ENCODE measurements at regions not wholly inside any gene's neighbourhood (a gene's known extent, or its start where the extent isn't known, plus 50 kb on each side); places are given as distances from the start of the nearest gene placed in this dataset.
A peak's percentile ranks its signal among the peaks of the same experiment; 100 is the strongest.

GRCh38 chr10:44195112-44196007 is 189.5 kb downstream of the CXCL12 start:
- ATAC-seq (ENCODE audit: insufficient read depth, low read depth), result peak; percentile 54; the same call in 1 of the 3 replicates
- H3K9ac ChIP-seq (ENCODE audit: low read depth, low read length), result no peak overlapping the region
- H3K4me1 ChIP-seq (ENCODE audit: insufficient read depth, low read length), result no peaks in the 10 kb centered on the region
- TF ChIP-seq CTCF (IDR thresholded peaks at IDR 0.05; ENCODE audit: borderline replicate concordance, extremely low read depth, low read length, poor library complexity, severe bottlenecking) (no peak), EZH2 (IDR thresholded peaks at IDR 0.05; ENCODE audit: borderline replicate concordance, low read depth, low read length, severe bottlenecking) (no peak)
- no peaks in the 10 kb centered on the region for H3K27me3 ChIP-seq (ENCODE audit: insufficient read depth, low read length, poor library complexity)
- peak; percentile 7 for DNase-seq
- no peaks in the 10 kb centered on the region for H3K36me3 ChIP-seq (ENCODE audit: insufficient read depth, low read length)
- H3K4me2 ChIP-seq (ENCODE audit: insufficient read depth, low read length), result no peak overlapping the region
- H3K4me3 ChIP-seq (ENCODE audit: low read depth in 1 of 2, low read length in 2 of 2), result no peak overlapping the region
- no peaks in the 10 kb centered on the region for H3K9me3 ChIP-seq (ENCODE audit: insufficient read depth, low read length, severe bottlenecking)
- no peaks in the 10 kb centered on the region for H3K79me2 ChIP-seq (ENCODE audit: insufficient read depth, low read length)
- H4K20me1 ChIP-seq (ENCODE audit: insufficient read depth, low read length), result no peaks in the 10 kb centered on the region
- no peak overlapping the region for H3K27ac ChIP-seq (ENCODE audit: low read length)
- H2AFZ ChIP-seq (ENCODE audit: low read depth, low read length), result no peak overlapping the region

GRCh38 chr10:44194435-44194834 is 190.5 kb downstream of the CXCL12 start:
- TF ChIP-seq EZH2 (IDR thresholded peaks at IDR 0.05; ENCODE audit: borderline replicate concordance, low read depth, low read length, severe bottlenecking), result no peak
- no peak for TF ChIP-seq CTCF (IDR thresholded peaks at IDR 0.05; ENCODE audit: borderline replicate concordance, extremely low read depth, low read length, poor library complexity, severe bottlenecking)
- H3K79me2 ChIP-seq (ENCODE audit: insufficient read depth, low read length), result no peaks in the 10 kb centered on the region
- H3K4me1 ChIP-seq (ENCODE audit: insufficient read depth, low read length), result no peaks in the 10 kb centered on the region
- no peaks in the 10 kb centered on the region for H3K27me3 ChIP-seq (ENCODE audit: insufficient read depth, low read length, poor library complexity)
- no peaks in the 10 kb centered on the region for H3K36me3 ChIP-seq (ENCODE audit: insufficient read depth, low read length)
- no peak for ATAC-seq (ENCODE audit: insufficient read depth, low read depth)
- no peak overlapping the region for H2AFZ ChIP-seq (ENCODE audit: low read depth, low read length)
- H3K9ac ChIP-seq (ENCODE audit: low read depth, low read length), result no peak overlapping the region
- DNase-seq, result no peak
- H3K4me2 ChIP-seq (ENCODE audit: insufficient read depth, low read length), result no peak overlapping the region
- H3K27ac ChIP-seq (ENCODE audit: low read length), result no peak overlapping the region
- no peak overlapping the region for H3K4me3 ChIP-seq (ENCODE audit: low read depth in 1 of 2, low read length in 2 of 2)
- H3K9me3 ChIP-seq (ENCODE audit: insufficient read depth, low read length, severe bottlenecking), result no peaks in the 10 kb centered on the region
- no peaks in the 10 kb centered on the region for H4K20me1 ChIP-seq (ENCODE audit: insufficient read depth, low read length)

- Histone ChIP-seq H3K9ac (ENCODE audit: low read depth, low read length) (no peak overlapping the region), H3K36me3 (ENCODE audit: insufficient read depth, low read length) (no peaks in the 10 kb centered on the region), H3K4me1 (ENCODE audit: insufficient read depth, low read length) (no peaks in the 10 kb centered on the region), H2AFZ (ENCODE audit: low read depth, low read length) (no peak overlapping the region), H3K4me3 (ENCODE audit: low read depth in 1 of 2, low read length in 2 of 2) (no peak overlapping the region), H4K20me1 (ENCODE audit: insufficient read depth, low read length) (no peaks in the 10 kb centered on the region), H3K27ac (ENCODE audit: low read length) (no peak overlapping the region), H3K9me3 (ENCODE audit: insufficient read depth, low read length, severe bottlenecking) (no peaks in the 10 kb centered on the region), H3K79me2 (ENCODE audit: insufficient read depth, low read length) (no peaks in the 10 kb centered on the region), H3K27me3 (ENCODE audit: insufficient read depth, low read length, poor library complexity) (no peaks in the 10 kb centered on the region), H3K4me2 (ENCODE audit: insufficient read depth, low read length) (no peak overlapping the region)
- no peak for ATAC-seq (ENCODE audit: insufficient read depth, low read depth)
- TF ChIP-seq CTCF (IDR thresholded peaks at IDR 0.05; ENCODE audit: borderline replicate concordance, extremely low read depth, low read length, poor library complexity, severe bottlenecking) (no peak), EZH2 (IDR thresholded peaks at IDR 0.05; ENCODE audit: borderline replicate concordance, low read depth, low read length, severe bottlenecking) (no peak)
- no peak for DNase-seq
These were observed 191.2 kb downstream of the CXCL12 start for GRCh38 chr10:44193567-44194220.
